Right lobe of liver (tissue), 6 donors: ENCODE measurements at regions not wholly inside any gene's neighbourhood (a gene's known extent, or its start where the extent isn't known, plus 50 kb on each side); places are given as distances from the start of the nearest gene placed in this dataset.
"Not testable (repeated sequence)": the region's sequence is repeated elsewhere in the genome, so short reads cannot be mapped to it uniquely, and the experiment has no call there.

ENCODE experiments used
- ATAC-seq, 4 donors: fragments of 200-7000 bp; cut with Tn5 transposase; one replicate each; pipeline ENCODE4 v1.9.1; 2020; ENCODE audit warnings: mild to moderate bottlenecking in 4 of 4, moderate library complexity in 4 of 4
- DNase-seq, 3 donors: peaks; one replicate each; pipeline ENCODE4 v3.0.0-alpha.2; 2020
- H3K27ac ChIP-seq, 3 donors: fragments of 200-600 bp; one replicate each; pipeline ENCODE4 v1.8.0; 2022
- H3K27me3 ChIP-seq, 2 donors: fragments of 200-600 bp; one replicate each; pipeline ENCODE4 v1.8.0; 2022
- H3K36me3 ChIP-seq, 4 donors: fragments of 200-600 bp; sonication (generic) in 1 of 4; one replicate each; pipeline versions ENCODE4 v1.5.1 to v1.8.0; 2017 to 2022; ENCODE audit warnings: control low read depth in 1 of 4
- H3K4me1 ChIP-seq, 4 donors: fragments of 200-600 bp; sonication (generic) in 1 of 4; one replicate each; pipeline versions ENCODE4 v1.5.1 to v1.8.0; 2017 to 2022; ENCODE audit warnings: control low read depth in 1 of 4
- H3K4me3 ChIP-seq, 3 donors: fragments of 200-600 bp; one replicate each; pipeline ENCODE4 v1.8.0; 2022
- H3K9me3 ChIP-seq, 4 donors: fragments of 200-600 bp; sonication (generic) in 1 of 4; one replicate each; pipeline versions ENCODE4 v1.5.1 to v1.8.0; 2017 to 2022; ENCODE audit warnings: control low read depth in 1 of 4
- CTCF ChIP-seq, 4 donors: fragments of 200-600 bp in 3 of 4; fragments of 450-650 bp in 1 of 4; IDR thresholded peaks; one replicate each; pipeline versions ENCODE4 v1.5.1 to v1.8.0; 2016 to 2022; ENCODE audit warnings: antibody characterized with exemption in 4 of 4, mild to moderate bottlenecking in 2 of 4
- POLR2A ChIP-seq: fragments of 450-650 bp; IDR thresholded peaks from one replicate; pipeline ENCODE4 v1.6.1; 2017; ENCODE audit warnings: antibody characterized with exemption, mild to moderate bottlenecking
- WGBS: methylation state at CpG from one replicate; pipeline ENCODE4 v1.1.6; 2018; ENCODE audit warnings: low coverage, low lambda C conversion rate; ENCODE audit not compliant: insufficient coverage; ENCODE audit errors: missing lambda C conversion rate; 5-methylcytosine and 5-hydroxymethylcytosine counted together
- intact Hi-C, 2 donors: fragments of 100-400 bp; cut with DNase I; formaldehyde crosslinking; loops; one replicate each; pipeline versions ENCODE4 v1.11.2 to v1.14.1; 2022
- donor health status: DM: no; HTN: yes; CAD: no.
- donor health status: DM: no; HTN: no; CAD: no.
- donor health status: DM: no; HTN: no; CAD: no.
- donor health status: DM: no; HTN: yes; CAD: no.
- donor health status: DM: no; HTN: yes; CAD: no.

GRCh38 chr11:22449441-22449840, 111.3 kb downstream of the SLC17A6 start:
- intact Hi-C loops: no loop called here
- H3K4me3 ChIP-seq: no peak overlapping the region

GRCh38 chr11:22444076-22444475, 105.9 kb downstream of the SLC17A6 start:
- 54% methylated on average over 2 of the region's 2 CpGs for WGBS
- ATAC-seq: no peak
- H3K4me1 ChIP-seq: no peaks in the 10 kb centered on the region
- intact Hi-C loops: no loop called here
- DNase-seq: no peak
- H3K9me3 ChIP-seq: no peaks in the 10 kb centered on the region
- no peak overlapping the region for H3K27ac ChIP-seq
- TF ChIP-seq CTCF (IDR thresholded peaks at IDR 0.05): no peak
- no peak overlapping the region for H3K4me3 ChIP-seq
- H3K27me3 ChIP-seq: no peaks in the 10 kb centered on the region
- no peaks in the 10 kb centered on the region for H3K36me3 ChIP-seq

More at GRCh38 chr11:22449441-22449840, 111.3 kb downstream of the SLC17A6 start:
- no peaks in the 10 kb centered on the region for H3K27me3 ChIP-seq
- no peak for DNase-seq
- H3K27ac ChIP-seq: no peak overlapping the region
- no peak for TF ChIP-seq CTCF (IDR thresholded peaks at IDR 0.05)
- no peak for TF ChIP-seq POLR2A
- no peaks in the 10 kb centered on the region for H3K9me3 ChIP-seq
- H3K4me1 ChIP-seq: no peaks in the 10 kb centered on the region
- ATAC-seq: no peak
- no peaks in the 10 kb centered on the region for H3K36me3 ChIP-seq

- WGBS: 25% methylated on average over 1 of the region's 1 CpG
- Histone ChIP-seq H3K36me3 (no peaks in the 10 kb centered on the region), H3K27ac (no peak overlapping the region), H3K9me3 (no peaks in the 10 kb centered on the region), H3K27me3 (no peaks in the 10 kb centered on the region), H3K4me1 (no peaks in the 10 kb centered on the region), H3K4me3 (no peak overlapping the region)
- DNase-seq: no peak
- ATAC-seq: no peak
- TF ChIP-seq CTCF (IDR thresholded peaks at IDR 0.05) (no peak), POLR2A (no peak)
- intact Hi-C loops: no loop called here
These were observed 103.7 kb downstream of the SLC17A6 start for GRCh38 chr11:22441831-22442230.

- H3K27ac ChIP-seq, H3K36me3 ChIP-seq, ATAC-seq, H3K4me3 ChIP-seq, DNase-seq, H3K27me3 ChIP-seq, intact Hi-C loops, H3K9me3 ChIP-seq, H3K4me1 ChIP-seq: not testable (repeated sequence)
- WGBS: 85% methylated on average over 7 of the region's 7 CpGs
These were observed 97.4 kb downstream of the SLC17A6 start for GRCh38 chr11:22435582-22435981.

DNA sequence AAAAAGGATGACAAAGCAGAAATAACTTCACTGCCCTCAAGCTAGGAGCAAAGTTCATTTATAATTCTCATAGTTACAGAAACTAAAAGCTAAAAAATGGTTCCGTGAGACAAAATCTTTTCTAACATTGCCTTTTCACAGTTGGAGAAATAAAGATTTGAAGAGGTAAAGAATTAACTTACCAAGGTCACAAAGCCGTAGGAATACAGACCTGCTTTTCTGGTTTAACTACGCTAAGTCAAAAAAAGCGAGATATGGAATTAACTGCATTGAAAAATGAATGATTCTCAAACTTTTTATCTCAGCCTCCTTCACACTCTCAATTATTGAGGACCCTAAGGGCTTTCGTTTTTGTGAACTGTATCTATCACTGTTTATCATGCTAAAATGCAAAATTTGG, 95.3 kb downstream of the SLC17A6 start:
- ATAC-seq (no peak), DNase-seq (no peak)
- intact Hi-C loops: no loop called here
- Histone ChIP-seq H3K36me3 (no peaks in the 10 kb centered on the region), H3K27me3 (no peaks in the 10 kb centered on the region), H3K4me1 (no peaks in the 10 kb centered on the region), H3K9me3 (no peaks in the 10 kb centered on the region), H3K4me3 (no peak overlapping the region), H3K27ac (no peak overlapping the region)
- no peak for TF ChIP-seq CTCF (IDR thresholded peaks at IDR 0.05)
- TF ChIP-seq POLR2A: no peak
- WGBS: 47% methylated on average over 5 of the region's 5 CpGs
